ENCODE measurements at regions not wholly inside any gene's neighbourhood (a gene's known extent, or its start where the extent isn't known, plus 50 kb on each side); places are given as distances from the start of the nearest gene placed in this dataset.

DNA sequence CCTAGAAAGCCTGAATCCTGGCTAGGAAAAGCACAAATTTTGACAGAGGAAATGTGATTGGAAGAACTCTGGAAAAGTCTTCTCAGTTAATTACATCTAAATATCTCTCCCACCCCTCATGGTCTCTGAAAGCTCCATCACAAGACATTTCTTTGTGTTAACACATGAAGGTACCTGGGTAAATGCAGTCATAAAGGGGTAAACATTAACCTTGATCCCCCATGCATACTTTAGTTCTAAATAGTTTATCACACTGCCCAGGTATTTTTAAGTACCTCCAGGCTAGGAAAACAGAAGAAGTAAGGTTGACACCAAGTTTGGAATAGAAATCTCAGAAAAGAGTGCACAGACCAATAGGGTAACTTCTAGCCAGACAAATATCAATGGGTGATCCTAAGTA, 334.5 kb downstream of the PIK3R1 start:
- TF ChIP-seq, protein P1, sequence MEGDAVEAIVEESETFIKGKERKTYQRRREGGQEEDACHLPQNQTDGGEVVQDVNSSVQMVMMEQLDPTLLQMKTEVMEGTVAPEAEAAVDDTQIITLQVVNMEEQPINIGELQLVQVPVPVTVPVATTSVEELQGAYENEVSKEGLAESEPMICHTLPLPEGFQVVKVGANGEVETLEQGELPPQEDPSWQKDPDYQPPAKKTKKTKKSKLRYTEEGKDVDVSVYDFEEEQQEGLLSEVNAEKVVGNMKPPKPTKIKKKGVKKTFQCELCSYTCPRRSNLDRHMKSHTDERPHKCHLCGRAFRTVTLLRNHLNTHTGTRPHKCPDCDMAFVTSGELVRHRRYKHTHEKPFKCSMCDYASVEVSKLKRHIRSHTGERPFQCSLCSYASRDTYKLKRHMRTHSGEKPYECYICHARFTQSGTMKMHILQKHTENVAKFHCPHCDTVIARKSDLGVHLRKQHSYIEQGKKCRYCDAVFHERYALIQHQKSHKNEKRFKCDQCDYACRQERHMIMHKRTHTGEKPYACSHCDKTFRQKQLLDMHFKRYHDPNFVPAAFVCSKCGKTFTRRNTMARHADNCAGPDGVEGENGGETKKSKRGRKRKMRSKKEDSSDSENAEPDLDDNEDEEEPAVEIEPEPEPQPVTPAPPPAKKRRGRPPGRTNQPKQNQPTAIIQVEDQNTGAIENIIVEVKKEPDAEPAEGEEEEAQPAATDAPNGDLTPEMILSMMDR (IDR thresholded peaks at IDR 0.05; ENCODE audit: low read length) = no peak
- no peak for TF ChIP-seq EZH2 (IDR thresholded peaks at IDR 0.05; ENCODE audit: borderline replicate concordance, low read length)
